ENCODE measurements at regions not wholly inside any gene's neighbourhood (a gene's known extent, or its start where the extent isn't known, plus 50 kb on each side); places are given as distances from the start of the nearest gene placed in this dataset.

- TF ChIP-seq CTCF (IDR thresholded peaks at IDR 0.05) (no peak), POLR2A (IDR thresholded peaks at IDR 0.05) (no peak)
These were observed 315.9 kb downstream of the PCDH10 start for GRCh38 chr4:133465022-133465421.

Data from ovary (tissue), 3 donors.